Testis (tissue), 2 donors: ENCODE measurements at regions not wholly inside any gene's neighbourhood (a gene's known extent, or its start where the extent isn't known, plus 50 kb on each side); places are given as distances from the start of the nearest gene placed in this dataset.

ENCODE experiments used
- POLR2A ChIP-seq: fragments of 450-650 bp; IDR thresholded peaks from one replicate; pipeline ENCODE4 v1.6.1; 2017; ENCODE audit warnings: antibody characterized with exemption, mild to moderate bottlenecking, moderate library complexity
- TF ChIP-seq, protein P1 (sequence below), 3 experiments: fragments of 450-650 bp in 2 of 3; fragments of 200-600 bp in 1 of 3; sonication (generic) in 1 of 3; IDR thresholded peaks; one replicate each; pipeline ENCODE4 v1.5.1; 2016 to 2019; ENCODE audit warnings: antibody characterized with exemption in 3 of 3, mild to moderate bottlenecking in 2 of 3, moderate library complexity in 1 of 3

- TF ChIP-seq, protein P1, sequence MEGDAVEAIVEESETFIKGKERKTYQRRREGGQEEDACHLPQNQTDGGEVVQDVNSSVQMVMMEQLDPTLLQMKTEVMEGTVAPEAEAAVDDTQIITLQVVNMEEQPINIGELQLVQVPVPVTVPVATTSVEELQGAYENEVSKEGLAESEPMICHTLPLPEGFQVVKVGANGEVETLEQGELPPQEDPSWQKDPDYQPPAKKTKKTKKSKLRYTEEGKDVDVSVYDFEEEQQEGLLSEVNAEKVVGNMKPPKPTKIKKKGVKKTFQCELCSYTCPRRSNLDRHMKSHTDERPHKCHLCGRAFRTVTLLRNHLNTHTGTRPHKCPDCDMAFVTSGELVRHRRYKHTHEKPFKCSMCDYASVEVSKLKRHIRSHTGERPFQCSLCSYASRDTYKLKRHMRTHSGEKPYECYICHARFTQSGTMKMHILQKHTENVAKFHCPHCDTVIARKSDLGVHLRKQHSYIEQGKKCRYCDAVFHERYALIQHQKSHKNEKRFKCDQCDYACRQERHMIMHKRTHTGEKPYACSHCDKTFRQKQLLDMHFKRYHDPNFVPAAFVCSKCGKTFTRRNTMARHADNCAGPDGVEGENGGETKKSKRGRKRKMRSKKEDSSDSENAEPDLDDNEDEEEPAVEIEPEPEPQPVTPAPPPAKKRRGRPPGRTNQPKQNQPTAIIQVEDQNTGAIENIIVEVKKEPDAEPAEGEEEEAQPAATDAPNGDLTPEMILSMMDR (IDR thresholded peaks at IDR 0.05) = no peak
- no peak for TF ChIP-seq POLR2A
These were observed 58.8 kb upstream of the RDX start for GRCh38 chr11:110355011-110355744.
